GM21526 (cell line): ENCODE measurements at regions not wholly inside any gene's neighbourhood (a gene's known extent, or its start where the extent isn't known, plus 50 kb on each side); places are given as distances from the start of the nearest gene placed in this dataset.
"Not testable (repeated sequence)": the region's sequence is repeated elsewhere in the genome, so short reads cannot be mapped to it uniquely, and the experiment has no call there.

Experiments
- ATAC-seq: cut with Tn5 transposase; IDR thresholded peaks from one replicate; pipeline ENCODE4 v1.9.1; 2021; ENCODE audit warnings: moderate library complexity; ENCODE audit not compliant: unreplicated experiment, low FRiP score

DNA sequence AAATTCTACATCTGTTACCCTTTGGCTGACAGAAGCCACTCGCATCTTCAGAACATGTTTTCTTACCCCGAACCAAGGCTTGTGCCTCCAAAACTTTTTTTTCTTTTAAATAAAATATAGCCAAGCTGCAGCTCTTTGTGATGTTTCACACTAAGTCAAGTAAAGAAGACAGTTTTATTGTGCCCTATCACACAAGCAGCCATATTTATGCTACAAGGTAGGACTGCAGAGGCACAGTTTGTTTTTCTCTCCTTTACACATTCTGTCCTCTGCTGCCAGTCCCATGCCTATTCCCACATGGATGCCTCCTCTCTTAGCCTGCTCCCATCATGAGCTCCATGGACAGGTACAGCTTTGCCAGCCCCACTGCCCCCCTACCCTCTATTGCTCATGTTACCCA, 219.6 kb upstream of the THUMPD2 start:
- no peak for ATAC-seq

DNA sequence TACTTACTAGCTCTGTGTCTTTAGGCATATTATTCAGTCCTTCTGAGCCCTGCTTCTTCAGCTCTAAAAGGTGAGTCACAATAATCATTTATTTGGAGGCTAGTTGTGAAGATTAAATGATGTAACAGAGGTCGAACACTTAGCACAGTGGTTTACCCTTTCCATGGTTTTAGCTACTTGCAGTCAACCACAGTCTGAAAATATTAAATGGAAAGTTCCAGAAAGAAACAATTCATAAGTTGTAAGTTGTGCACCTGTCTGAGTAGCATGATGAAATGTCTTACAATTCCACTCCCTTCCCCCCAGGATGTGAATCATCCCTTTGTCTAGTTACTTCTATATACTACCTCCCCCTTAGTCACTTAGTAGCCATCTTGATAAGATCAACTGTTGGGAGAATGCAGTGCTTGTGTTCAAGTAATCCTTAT, 217.6 kb upstream of the THUMPD2 start:
- ATAC-seq, result no peak

DNA sequence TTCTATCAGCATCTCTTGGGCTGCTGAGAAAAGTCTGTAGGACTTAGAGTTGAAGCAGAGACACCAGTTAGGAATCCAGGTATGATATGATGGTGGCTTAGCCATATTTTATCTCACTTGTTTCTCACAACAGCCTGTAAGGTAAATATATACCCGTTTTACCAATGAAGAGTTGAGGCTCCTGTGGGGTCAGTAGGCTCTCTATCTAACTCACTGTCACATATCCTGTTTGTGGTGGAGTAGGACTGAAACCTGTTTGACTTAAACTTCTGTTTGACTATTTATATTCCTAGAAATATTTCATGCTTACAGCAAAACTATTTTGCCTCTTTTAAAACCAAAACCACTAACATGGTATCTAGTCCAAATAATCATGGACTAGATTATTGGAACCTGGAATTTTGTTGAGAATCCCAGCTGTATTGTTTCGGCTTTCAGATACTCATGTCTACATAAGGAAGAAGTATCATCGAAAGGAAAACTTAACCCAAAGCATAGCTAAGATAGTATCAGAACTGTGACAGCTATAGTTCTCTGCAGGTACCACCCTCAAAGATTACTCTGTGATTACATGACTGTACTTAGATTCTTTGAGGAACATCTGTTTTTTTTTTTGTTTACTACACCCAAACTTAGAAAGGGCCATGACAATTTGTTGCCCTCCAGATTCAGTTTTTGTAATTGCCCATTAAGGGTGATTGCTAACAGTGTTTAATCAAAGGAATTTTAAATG, 216.1 kb upstream of the THUMPD2 start:
- no peak for ATAC-seq

DNA sequence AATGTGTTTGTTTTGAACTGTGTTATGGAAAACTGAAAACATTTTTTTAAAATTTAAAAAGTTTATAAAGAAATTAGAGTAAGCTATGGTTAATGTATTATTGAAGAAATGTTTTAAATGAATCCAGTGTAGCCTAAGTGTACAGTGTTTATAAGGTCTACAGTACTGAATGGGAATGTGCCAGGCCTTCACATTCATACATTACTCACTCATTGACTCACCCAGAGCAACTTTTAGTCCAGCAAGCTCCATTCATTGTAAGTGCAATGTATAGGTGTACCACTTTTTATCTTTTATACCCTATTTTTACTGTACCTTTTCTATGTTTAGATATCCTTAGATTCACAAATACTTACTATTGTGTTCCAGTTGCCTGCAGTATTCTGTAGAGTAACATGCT, 215.1 kb upstream of the THUMPD2 start:
- no peak for ATAC-seq

DNA sequence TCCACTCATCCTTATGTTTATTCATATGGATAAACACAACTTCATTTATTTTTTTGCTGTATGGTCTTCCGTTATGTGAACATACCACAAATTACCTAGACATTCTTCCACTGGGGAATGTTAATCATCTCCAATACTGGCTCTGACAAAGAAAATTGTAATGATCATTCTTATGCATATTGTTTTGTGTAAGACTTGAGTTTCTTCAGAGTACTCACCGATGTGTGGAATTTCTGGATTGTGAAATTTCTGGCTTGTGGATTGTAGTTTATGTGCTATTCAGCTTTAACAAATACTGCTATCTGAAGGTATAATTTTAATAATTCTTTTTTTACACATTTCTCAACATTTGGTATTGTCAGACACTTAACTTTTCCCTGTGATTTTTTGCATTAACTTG, 212.2 kb upstream of the THUMPD2 start:
- ATAC-seq, result no peak

DNA sequence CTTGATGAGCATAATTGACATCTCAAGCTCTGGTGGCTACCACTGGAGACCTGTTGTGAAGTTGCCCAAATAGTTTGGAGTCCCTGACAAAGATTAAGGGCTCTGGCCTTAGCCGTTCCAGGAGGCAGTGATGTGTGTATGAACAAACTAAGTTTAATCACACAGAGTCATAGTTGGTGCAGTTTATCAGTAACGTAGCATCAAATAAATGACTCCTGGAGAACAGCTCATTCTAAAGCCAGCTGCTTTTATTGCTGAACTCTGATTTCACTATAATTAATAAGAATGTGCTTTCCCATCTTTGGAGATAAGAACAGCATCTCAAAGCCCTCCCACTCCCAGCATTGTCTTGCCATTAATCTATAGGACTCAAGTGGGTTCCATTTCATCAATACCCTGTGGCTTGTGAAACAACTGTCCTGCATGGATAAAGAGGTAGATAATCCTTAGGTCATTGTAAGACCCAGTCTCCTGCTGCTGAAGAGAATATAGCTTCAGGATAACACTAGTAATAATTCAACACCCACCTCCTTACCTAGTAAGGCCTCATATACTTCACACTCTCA, 211.4 kb upstream of the THUMPD2 start:
- ATAC-seq, result no peak

DNA sequence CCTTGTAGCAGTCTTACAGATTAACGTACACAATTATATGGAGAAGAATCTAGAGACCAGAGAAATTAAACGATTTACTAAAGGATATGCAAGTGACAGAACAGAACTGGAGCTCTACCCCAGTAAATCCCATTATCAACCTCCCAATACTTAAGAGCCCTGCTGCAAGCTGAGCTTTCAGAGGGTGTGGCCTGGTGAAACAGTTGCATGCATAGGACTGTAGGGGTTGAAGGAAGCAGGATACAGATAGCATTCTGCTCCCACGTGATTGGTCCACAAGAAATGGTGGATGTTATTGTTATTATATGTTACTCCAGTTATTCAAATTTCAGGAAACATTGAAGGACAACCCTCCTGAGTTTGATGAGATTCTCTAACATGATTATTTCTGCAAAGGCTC, 210.8 kb upstream of the THUMPD2 start:
- ATAC-seq, result no peak

DNA sequence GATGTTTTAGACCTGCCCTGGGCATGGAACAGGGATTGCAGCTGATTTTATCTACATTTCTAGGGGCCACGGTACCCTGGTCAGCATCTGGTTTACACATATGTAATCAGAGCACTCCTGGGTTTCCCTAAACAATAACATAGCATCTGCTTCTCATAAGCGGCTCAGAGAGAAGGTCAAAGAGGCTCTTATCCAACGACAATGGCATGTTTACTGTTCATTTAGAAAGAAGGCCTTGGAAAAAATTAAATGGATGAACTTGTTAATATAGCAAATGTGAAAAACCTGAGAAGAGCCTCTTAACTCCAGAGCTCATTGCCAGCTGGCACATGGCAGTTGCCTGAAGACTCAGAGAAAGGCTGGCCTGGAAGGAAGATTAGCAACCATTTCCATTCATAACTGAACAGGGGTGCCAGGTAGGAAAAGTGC, 202.8 kb upstream of the THUMPD2 start:
- ATAC-seq, result no peak

DNA sequence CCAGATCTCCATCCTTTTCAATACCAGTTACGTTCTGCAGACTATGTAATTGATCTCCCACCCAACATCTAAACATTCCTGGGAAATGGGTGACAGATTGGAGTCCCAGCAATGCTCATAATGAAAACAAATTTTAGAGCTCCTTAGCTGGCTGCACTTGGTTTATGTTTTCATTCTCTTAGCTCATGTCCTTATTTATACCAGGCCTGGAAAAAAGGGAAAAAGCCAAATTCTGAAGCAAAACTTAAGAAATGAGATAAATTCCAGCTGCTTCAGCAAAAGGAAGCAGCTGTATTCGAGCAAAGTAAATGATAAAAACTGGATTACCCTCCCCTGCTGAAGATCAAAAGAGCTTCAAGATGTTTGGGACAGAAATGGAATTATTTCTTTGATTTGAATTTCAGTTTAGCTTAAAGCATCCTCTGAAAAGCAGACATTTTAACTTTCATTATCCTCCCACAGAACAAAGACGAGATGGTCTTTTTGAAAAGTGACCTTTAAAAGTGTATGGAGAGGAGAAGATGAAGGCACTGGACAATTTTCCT, 196.5 kb upstream of the THUMPD2 start:
- ATAC-seq, result no peak

DNA sequence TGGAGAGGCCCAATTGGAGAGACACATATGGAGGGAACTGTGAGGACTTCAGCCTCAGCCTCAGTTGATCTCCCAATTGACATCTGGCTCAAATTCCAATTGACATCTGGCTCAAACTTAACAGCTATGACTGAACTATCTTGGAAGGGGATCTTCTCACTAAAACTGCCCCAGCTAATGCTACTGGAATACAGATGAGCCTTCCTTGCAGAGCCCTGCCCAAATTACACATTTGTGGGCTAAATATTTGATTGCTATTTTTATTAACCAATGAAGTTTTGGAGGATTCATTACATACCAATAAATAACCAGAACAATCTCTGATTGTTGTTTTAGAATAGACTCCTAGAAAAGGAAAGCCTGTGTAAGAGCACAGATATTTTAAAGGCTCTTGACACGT, 189.0 kb upstream of the THUMPD2 start:
- ATAC-seq, result no peak

DNA sequence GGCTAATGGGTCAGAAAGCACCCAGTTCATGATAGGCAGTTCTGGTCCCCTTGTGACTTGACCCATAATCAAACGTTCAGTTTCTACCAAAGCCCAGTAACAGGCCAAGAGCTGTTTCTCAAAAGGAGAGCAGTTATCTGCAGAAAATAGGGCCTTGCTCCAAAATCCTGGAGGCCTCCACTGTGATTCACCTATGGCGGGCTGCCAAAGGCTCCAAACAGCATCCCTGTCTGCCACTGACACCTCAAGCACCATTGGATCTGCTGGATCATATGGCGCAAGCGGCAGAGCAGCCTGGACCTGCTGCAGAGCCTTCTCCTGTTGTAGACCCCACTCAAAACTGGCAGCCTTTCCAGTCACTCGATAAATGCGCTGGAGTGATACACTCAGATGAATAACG, 181.6 kb upstream of the THUMPD2 start:
- not testable (repeated sequence) for ATAC-seq

DNA sequence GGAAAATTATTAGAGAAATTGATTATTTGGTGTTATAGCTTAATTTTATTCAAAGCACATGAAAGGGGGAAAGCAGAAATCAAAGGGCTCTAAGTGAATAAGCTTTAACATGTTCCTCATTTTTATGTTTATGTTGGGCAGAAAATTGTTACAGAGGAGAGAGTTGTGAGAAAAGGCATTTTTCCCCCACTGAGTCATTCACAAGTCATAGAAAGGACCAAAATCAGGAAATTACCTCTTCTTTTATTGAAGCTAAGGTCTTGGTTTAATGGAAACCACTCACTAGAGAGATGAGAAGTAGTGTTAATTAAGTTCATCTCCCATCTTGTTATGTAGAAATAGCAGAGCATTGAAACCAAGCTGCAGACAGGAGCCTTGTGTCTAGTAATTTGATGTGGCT, 175.3 kb upstream of the THUMPD2 start:
- ATAC-seq, result no peak

DNA sequence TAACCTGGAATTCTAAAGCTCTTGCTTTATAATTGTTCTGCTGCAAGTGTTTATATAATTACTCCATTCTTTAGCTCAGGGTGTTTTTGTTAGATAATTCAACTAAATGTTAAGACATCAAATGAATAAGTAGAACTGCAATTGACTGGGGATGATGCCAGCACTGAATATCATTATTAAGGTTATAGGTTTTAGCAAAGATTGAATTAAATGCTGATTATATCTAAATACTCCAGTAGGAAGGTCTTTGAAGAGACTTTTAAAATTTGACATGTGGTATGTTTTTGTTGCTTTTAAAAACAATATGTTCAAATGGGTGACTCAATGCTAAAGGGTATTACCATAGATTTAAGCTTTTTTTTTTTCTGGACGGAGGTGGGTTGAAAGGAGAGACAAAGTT, 170.1 kb upstream of the THUMPD2 start:
- ATAC-seq, result no peak

DNA sequence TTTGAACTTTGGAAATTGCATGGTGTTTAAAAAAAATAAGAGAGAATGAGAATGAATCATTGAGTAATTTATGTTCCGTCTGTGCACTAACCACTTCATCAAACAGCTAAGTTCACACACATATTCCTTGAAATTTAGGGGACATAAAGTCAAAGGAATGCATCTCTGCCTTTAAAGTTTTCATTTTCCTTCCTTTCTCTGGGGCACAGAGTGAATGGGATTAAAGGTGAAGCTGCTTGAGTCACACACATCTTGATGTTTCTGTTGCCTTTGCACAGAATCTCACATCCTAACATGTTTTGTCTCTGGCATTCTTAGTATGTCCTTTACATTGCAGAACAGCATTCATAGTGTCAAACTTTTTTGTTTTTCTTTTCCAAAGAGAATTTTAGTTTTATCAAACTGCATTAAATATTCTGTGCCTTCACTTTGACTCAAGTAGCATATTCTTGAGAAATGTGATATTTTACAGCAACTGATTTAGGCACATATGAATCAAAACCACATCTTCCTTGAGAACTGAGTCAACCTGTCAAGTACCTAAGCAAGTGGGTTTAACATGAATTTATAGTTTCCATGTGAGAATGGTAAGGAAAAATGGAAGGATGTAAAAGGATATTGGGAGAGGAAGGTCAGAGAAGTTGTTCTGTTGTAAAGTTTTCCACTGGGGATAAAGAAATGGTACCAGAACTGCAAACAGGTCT, 169.1 kb upstream of the THUMPD2 start:
- no peak for ATAC-seq

DNA sequence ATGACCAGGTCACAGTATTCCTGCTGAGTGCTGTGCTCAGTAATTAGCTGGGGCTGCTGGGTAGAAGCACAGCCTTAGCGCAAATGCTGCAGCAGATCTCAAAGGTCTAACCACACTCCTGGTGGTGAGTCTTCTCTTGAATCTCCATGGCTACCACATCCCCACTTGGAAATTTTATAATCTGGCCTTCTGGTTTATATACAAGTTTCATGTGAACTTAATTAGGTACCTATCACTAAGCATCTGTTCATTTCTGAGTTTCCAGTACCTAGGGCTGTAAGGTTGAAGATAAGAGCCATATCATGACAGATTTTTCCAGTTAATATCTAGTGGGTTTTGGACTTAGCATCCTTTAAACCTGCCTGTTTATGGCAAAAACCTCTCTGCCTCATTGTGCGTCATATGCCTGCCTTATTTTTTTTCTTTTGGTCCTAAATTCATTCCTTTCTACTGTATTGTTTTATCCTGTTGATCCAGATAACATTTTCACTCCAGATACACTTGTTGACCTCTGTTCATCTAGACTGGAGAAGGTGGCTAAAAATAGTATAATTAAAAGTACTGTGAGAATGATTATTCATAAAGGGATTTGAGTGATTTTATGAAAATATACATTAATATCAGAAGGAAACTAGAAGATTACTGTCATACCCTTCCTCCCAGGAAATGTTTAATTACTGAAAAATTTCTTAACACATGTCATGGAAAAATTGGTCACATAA, 168.4 kb upstream of the THUMPD2 start:
- no peak for ATAC-seq

DNA sequence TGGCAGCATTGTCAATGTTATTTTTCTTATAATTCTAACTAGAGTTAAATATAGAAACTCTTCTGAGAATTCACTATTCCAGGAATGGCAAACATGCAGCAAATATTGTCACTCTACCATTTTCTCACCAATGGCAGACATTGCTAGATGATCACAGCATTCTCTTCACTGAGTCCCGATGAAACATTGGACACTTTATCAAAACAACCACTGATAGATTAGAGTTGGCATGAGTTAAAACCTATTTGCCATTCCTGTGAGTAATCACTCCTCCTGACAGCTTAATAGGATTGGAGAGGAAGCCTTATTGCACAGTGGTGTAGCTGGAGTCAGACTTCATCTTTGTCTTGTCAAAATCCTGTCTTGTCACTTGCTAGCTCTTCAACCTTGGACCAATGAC, 163.9 kb upstream of the THUMPD2 start:
- ATAC-seq, result no peak

DNA sequence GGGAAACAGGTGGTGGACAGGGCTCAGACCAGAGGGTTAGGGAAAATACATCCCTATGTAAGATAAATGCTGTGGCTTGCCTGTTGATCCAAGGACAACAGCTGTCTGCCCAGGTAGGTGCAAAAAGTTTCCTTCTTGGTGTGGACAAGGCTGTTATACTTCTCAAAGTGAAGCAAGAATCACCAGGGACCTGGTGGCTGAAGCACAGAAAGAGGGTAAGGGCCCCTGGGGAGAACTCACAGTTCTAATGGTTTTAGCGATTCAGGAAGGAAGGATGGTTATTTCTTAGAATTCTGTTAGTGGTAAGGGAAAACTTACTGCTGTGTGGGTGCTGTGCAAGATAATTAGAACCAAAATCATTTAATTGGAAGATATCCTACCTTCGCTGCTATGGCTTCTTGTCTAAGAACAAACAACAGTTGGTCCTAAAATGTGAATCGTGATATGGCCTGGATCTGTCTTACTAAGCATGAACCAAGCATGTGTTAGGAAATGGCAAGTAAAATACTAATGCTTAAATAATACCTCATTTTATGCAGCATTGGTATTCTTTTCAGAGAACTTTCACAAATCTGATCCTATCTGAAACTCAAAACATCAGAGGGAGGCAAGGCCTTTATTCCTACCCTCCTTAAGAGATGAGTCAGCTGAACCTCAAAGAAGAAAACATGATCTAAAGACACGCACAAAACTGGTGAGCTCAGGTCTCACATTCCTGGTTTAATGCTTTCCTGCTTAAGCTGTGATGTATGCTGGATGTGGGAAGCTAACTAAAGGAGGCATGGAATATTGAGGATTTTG, 159.2 kb upstream of the THUMPD2 start:
- ATAC-seq, result no peak

DNA sequence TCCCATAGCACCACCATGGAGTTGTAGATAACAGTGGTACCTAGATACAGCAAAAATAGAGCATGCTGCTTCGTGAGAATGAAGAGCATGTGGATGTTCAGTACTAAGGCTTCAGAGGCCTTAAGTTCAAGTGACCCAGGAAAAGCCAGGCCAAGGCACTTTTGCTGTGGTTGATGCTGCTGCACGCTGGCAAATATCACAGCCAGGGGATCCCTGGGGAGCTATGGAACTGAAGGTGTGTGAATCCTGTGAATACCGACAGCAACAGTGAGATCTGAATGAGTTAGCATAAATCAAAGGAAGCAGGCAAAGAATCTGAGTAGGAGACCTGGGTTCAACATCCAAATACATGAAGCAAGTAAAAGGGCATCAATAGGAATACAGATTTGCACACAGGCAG, 158.6 kb upstream of the THUMPD2 start:
- no peak for ATAC-seq

DNA sequence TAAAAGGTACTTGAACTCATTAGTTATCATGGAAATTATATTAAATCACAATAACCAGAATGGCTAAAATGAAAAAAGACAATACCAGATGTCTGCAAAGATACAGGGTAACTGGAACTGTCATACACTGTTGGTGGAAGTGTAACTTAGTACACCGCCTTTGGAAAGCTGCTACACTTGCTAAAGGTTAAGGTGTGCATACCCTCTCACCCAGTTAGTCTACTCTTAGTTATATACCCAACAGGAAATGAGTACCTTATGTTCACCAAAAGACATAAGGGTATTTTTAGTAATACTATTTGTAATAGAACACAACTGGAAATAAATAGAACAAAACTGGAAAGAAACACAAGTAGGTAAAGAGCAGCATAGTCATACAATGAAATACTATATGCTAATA, 155.8 kb upstream of the THUMPD2 start:
- ATAC-seq, result no peak

DNA sequence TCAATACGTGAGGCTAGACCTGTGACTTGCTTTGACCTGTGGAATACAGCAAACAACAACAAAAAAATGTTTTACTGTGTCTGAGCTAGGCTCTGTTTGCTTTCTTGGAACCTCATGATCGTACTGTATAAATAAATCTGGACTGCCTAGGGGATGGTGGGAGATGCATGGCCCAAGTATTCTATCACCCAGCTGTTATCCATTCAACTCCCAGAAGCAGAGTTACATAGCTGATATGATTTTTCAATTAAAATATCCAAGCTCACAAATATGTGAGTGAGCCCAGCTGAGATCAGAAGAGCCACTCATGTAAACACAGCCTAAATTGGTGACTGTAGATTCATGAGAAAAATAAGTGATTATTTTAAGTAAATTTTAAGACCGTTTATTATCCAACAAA, 154.1 kb upstream of the THUMPD2 start:
- ATAC-seq, result no peak
